HG03571 (cell line): ENCODE measurements at regions not wholly inside any gene's neighbourhood (a gene's known extent, or its start where the extent isn't known, plus 50 kb on each side); places are given as distances from the start of the nearest gene placed in this dataset.

Source experiments
- ATAC-seq: cut with Tn5 transposase; IDR thresholded peaks from one replicate; pipeline ENCODE4 v1.9.1; 2021; ENCODE audit not compliant: unreplicated experiment

GRCh38 chr2:193973781-193974180 is 1683.2 kb upstream of the SLC39A10 start:
- ATAC-seq = no peak

- no peak for ATAC-seq
Observed at GRCh38 chr2:193966590-193966989, 1690.4 kb upstream of the SLC39A10 start.

GRCh38 chr2:193965263-193965662 is 1691.8 kb upstream of the SLC39A10 start:
- no peak for ATAC-seq

- ATAC-seq = no peak
Observed at GRCh38 chr2:193963472-193964119, 1693.4 kb upstream of the SLC39A10 start.

GRCh38 chr2:193946806-193947205 is 1710.2 kb upstream of the SLC39A10 start:
- no peak for ATAC-seq

- no peak for ATAC-seq
Observed at GRCh38 chr2:193943406-193943960, 1713.5 kb upstream of the SLC39A10 start.

GRCh38 chr2:193935114-193935513 is 1721.9 kb upstream of the SLC39A10 start:
- no peak for ATAC-seq

GRCh38 chr2:193929131-193929530 is 1727.9 kb upstream of the SLC39A10 start:
- no peak for ATAC-seq

- no peak for ATAC-seq
Observed at GRCh38 chr2:193907561-193907960, 1712.8 kb upstream of the TMEFF2 start.

GRCh38 chr2:193900292-193900691 is 1705.6 kb upstream of the TMEFF2 start:
- no peak for ATAC-seq

- ATAC-seq = no peak
Observed at GRCh38 chr2:193895226-193895625, 1700.5 kb upstream of the TMEFF2 start.

- ATAC-seq = no peak
Observed at GRCh38 chr2:193894081-193894480, 1699.3 kb upstream of the TMEFF2 start.

GRCh38 chr2:193891023-193891422 is 1696.3 kb upstream of the TMEFF2 start:
- ATAC-seq = no peak

GRCh38 chr2:193885419-193885818 is 1690.7 kb upstream of the TMEFF2 start:
- ATAC-seq = no peak

GRCh38 chr2:193883820-193884219 is 1689.1 kb upstream of the TMEFF2 start:
- ATAC-seq = no peak

GRCh38 chr2:193876980-193877379 is 1682.2 kb upstream of the TMEFF2 start:
- ATAC-seq = no peak

GRCh38 chr2:193869564-193869963 is 1674.8 kb upstream of the TMEFF2 start:
- no peak for ATAC-seq

GRCh38 chr2:193868833-193869232 is 1674.1 kb upstream of the TMEFF2 start:
- ATAC-seq = no peak

- no peak for ATAC-seq
Observed at GRCh38 chr2:193868132-193868531, 1673.4 kb upstream of the TMEFF2 start.

- ATAC-seq = no peak
Observed at GRCh38 chr2:193867454-193867853, 1672.7 kb upstream of the TMEFF2 start.

GRCh38 chr2:193861557-193861956 is 1666.8 kb upstream of the TMEFF2 start:
- ATAC-seq = no peak

GRCh38 chr2:193847991-193848390 is 1653.3 kb upstream of the TMEFF2 start:
- ATAC-seq = no peak

- no peak for ATAC-seq
Observed at GRCh38 chr2:193847130-193847529, 1652.4 kb upstream of the TMEFF2 start.
